HK-2 (cell line): ENCODE measurements at regions not wholly inside any gene's neighbourhood (a gene's known extent, or its start where the extent isn't known, plus 50 kb on each side); places are given as distances from the start of the nearest gene placed in this dataset.

Source experiments
- DNase-seq: peaks from one replicate; pipeline ENCODE4 v3.0.0-alpha.2; 2018; ENCODE audit not compliant: unreplicated experiment

DNA sequence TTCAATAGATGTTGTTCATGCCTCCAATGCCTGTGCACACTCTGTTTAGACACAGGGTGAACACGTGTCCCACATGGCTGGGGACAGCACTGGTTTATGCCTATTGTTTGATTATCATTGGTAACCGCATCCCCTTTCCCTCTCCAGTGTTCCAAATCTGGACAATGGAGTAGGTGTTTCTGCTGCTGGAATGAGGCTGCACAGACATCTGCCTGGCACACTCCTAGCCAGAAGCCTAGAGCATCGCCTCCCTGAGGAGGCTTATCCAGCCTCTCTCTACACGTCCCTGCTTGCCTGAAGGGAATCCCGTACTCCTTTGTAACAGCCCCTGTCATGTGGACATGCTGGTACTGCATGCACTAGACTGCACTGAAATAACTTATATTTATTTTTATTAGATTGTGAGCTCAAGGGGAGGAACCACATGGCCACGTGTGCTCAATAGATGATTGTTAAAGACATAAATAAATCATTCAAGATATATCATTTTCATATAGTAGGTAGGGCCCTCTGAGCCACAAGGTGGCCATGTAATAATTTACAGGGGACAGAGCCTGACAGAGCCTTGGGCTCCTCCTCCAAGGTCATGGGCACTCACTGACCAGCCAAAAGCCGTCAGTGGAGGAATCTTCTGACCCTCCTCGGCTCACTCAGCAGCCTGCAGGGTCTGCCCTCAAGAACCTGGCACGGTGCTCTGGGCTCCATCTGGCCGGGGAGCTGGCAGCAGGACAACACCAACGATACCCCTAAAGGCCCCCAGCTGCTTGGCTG, 310.9 kb upstream of the ZNF32 start:
- DNase-seq = no peak

- DNase-seq = no peak
Observed at GRCh38 chr10:43958964-43959363, 310.3 kb upstream of the ZNF32 start.

GRCh38 chr10:43958071-43958432, 309.4 kb upstream of the ZNF32 start:
- DNase-seq = no peak

- DNase-seq = no peak
Observed at GRCh38 chr10:43957267-43958070, 308.8 kb upstream of the ZNF32 start.

GRCh38 chr10:43955978-43956377, 307.3 kb upstream of the ZNF32 start:
- no peak for DNase-seq

GRCh38 chr10:43955002-43955596, 306.4 kb upstream of the ZNF32 start:
- no peak for DNase-seq

- DNase-seq = no peak
Observed at GRCh38 chr10:43953672-43954071, 305.0 kb upstream of the ZNF32 start.

DNA sequence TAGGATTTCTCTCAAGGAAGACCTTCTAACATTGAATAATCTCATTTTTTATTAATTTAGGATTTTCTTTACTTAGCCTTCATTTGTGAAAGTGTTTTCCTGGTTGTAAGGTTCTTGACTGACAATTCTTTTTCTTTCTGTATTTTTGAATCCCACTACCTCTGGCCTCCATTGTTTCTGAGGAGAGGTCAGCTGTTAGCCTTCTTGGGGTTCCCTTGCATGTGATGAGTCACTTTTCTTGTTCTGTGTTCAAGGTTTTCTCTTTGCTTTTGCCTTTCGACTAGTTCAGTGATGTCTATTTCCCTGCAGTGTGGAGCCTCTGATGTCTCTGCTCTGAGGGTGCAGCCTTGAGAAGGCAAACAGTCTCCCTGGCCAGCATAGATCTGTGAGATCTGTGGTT, 304.1 kb upstream of the ZNF32 start:
- no peak for DNase-seq

- no peak for DNase-seq
Observed at GRCh38 chr10:43949351-43949750, 300.7 kb upstream of the ZNF32 start.

DNA sequence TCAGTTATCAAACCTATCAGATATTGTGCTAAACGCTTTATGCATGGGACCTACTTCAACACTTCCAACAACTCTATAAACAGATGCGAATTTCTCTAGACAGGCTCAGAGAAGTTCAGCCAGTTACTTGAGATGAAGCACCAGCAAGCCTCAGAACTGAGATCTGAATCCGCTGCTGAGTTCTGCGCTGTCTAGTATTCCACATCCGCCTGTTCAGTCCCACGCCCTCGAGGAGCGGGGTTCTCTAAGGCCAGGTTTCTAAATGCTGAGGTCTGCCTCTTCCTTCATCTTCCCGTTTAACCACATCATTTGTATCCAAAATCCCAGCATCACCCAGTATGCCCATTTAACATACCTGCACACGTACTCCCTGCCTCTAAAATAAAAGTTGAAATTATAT, 297.8 kb upstream of the ZNF32 start:
- DNase-seq = no peak

DNA sequence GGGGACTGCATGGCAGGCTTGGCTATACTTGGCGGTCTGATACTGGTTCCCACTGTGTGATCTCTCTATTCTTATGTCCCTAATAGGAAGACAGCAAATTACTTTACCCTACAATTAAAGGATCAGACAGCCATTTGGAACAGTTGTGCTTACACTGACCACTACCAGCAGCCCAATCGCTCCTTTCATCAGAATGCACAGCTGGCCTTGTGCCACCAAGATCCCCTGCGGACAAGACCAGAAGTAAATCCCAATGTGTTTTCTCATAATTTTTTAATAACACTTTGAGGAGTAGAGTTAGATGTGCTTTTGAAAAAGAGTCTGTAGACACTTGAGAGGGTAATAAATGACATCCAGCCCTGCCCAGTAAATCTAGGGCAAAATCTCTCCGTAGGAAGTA, 297.2 kb upstream of the ZNF32 start:
- no peak for DNase-seq

GRCh38 chr10:43945094-43945730, 296.5 kb upstream of the ZNF32 start:
- no peak for DNase-seq

DNA sequence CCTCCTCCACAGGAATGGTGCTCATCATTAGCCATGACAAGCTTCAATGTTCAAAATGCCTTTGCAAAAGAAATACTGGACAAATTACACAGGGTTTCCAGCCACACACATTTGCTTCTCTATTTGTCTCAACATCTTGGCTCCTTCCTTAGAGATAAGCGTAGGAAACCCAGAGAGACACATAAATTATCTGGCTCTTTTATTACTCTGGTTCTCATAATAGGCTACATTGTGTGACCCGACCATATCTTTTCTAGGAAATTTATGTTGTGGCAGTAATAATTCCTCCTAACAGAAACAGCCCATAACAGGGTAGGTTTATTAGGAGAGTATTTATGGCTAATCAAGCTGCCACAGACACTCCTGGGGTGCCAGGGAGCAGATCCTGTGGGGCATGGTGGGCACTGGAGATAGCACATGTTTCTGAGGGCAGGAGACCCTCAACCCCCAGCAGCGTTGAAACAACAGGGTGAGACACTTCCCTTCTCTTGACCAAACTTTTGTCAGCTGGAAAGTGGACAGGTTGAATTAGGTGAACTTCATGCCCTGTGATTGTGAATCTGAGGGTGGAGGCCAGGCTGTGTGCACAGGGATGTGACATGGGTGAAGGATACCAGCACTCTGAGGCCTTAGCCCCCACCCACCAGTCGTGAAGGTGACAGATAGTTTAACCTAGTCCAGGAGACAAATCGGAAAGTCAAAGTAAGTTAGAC, 295.9 kb upstream of the ZNF32 start:
- DNase-seq = no peak

DNA sequence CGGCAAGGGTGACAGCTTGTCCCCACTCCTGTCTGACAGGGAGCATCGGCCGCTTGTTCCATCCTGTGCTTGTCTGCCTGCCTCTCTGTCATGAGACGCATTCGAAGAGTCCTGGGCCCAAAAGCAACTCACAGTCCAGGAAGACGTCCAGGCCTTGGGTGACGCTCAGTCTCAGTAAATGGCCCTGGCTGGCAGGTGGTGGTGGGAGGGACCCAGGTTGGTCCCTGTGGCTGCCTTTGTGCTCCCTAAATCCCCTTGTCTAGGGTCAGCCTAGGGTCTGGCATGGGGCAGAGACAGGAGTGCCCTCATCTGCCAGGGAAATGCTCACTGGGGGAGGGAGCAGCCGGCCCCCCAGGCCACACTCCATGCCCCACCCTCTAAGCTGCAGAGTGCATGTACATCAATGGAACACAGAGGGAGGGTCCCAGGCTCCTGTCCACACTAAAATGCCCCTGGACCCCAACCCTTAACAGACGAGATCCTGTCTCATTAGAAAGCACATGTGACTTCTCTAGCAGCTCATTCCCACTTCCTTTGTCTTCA, 295.2 kb upstream of the ZNF32 start:
- DNase-seq = no peak

DNA sequence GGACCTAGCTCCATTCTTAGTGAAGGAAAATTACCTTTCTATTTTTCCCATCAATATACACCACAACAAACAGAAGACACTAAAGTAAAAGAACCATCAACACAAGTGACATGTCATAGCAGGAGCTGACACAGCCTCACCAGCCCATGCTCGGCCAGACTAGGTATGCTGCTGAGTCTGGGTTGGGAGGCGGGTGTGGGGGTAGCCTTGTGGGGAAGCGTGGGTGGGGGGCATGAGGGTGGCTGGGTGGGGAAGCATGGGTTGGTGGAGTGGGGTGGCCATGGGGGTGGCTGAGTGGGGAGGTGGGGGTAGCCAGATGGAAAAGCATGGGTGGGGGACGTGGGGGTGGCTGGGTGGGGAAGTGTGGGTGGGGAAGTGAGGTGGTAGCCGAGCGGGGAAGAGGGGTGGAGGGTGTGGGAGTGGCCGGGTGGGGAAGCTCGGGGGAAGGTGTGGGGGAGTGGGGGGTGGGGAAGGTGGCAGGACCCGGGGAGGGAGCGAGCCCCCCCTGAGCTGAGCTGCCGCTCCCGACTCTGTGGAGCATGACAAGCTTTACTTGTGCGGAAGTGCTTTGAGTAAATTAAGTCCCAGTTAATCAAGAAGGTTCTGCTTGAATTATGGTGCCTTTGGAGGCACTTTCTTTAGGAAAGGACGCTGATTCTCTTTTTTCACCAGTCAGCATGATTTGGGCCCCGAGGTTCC, 294.6 kb upstream of the ZNF32 start:
- no peak for DNase-seq

DNA sequence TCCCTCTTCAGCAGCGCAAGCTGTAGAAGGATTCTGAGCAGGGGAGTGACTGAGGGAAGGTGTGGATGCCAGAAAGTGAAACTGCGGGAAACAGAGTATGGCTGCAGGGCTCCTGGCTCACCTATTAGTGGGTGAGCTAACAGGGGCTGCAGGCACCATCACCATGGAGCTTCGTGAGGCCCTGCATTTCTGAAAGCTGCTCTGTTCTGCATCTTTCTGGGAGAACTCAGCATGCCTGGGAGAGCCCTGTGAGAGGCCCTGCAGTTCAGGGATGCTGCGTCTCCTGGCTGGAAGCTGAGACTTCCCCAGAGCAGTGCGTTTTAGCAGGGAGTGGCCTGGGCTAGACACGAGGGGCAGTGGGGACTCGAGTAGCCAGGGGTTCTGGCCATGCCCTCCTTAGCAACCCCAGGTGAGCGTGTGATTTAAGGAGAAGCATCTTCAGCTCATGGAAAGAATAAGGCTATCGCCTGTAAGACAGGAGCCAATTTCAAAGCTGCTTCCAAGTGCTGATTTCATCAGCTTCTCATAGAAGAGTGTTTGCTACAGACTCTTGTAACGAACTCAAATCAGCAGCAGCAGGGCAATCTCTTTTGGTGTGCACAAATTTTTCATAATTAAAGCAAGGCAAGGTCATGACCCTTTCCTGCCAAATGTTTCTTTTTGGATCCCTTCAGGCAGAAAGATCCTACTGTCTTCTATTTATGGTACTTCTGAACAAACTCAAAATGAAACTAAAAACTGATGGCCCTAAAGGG, 293.6 kb upstream of the ZNF32 start:
- no peak for DNase-seq

GRCh38 chr10:43940898-43941837, 292.5 kb upstream of the ZNF32 start:
- no peak for DNase-seq

- DNase-seq = no peak
Observed at GRCh38 chr10:43939939-43940820, 291.5 kb upstream of the ZNF32 start.
